OCI-LY7 (cell line): ENCODE measurements at regions not wholly inside any gene's neighbourhood (a gene's known extent, or its start where the extent isn't known, plus 50 kb on each side); places are given as distances from the start of the nearest gene placed in this dataset.

Experiments
- EZH2phosphoT487 ChIP-seq: fragments of 200-600 bp; sonication (generic); IDR thresholded peaks from 2 replicates; pipeline ENCODE4 v1.6.1; 2018; ENCODE audit warnings: low read depth, borderline replicate concordance, mild to moderate bottlenecking, mixed run types, antibody characterized with exemption, low read length, moderate library complexity, mixed read lengths
- TF ChIP-seq, protein P1 (sequence below): fragments of 200-600 bp; sonication (generic); conservative IDR thresholded peaks from 2 replicates; pipeline ENCODE4 v1.5.1; 2014; ENCODE audit warnings: mild to moderate bottlenecking, antibody characterized with exemption, low read length, moderate library complexity, mixed read lengths

DNA sequence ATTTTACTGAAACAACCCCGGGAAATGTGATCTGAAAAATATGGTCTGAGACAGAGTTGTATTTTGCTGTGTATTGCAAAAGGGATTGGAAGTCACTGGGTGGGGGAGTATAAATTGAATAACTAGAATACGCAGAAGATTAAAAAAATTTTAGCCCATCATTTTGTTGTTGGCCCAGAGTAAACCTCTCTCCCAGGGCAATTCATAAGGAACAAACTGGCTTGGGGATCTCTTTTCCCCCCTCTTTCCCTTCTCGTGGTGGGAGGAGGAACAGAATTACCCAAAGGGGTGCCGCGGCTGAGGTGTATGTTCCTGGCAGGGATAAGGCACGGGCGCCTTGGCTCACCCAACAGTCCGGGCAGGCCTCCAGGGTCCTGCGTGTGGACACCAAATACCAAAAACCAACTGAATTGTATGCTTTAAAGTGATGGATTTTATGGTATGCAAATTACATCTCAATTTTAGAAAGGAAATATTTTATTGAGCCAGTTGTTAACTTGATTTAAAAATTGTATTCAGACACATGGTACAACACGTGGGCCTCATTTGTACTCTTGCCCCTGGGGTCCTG, 121.2 kb upstream of the SPRED2 start:
- TF ChIP-seq, protein P1, sequence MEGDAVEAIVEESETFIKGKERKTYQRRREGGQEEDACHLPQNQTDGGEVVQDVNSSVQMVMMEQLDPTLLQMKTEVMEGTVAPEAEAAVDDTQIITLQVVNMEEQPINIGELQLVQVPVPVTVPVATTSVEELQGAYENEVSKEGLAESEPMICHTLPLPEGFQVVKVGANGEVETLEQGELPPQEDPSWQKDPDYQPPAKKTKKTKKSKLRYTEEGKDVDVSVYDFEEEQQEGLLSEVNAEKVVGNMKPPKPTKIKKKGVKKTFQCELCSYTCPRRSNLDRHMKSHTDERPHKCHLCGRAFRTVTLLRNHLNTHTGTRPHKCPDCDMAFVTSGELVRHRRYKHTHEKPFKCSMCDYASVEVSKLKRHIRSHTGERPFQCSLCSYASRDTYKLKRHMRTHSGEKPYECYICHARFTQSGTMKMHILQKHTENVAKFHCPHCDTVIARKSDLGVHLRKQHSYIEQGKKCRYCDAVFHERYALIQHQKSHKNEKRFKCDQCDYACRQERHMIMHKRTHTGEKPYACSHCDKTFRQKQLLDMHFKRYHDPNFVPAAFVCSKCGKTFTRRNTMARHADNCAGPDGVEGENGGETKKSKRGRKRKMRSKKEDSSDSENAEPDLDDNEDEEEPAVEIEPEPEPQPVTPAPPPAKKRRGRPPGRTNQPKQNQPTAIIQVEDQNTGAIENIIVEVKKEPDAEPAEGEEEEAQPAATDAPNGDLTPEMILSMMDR, result no peak
- no peak for TF ChIP-seq EZH2phosphoT487
